Dermis microvascular lymphatic vessel endothelial cell (primary cell): ENCODE measurements at regions not wholly inside any gene's neighbourhood (a gene's known extent, or its start where the extent isn't known, plus 50 kb on each side); places are given as distances from the start of the nearest gene placed in this dataset.
"Not testable (repeated sequence)": the region's sequence is repeated elsewhere in the genome, so short reads cannot be mapped to it uniquely, and the experiment has no call there.

Source experiments
- DNase-seq, 2 donors: peaks; one replicate each; pipeline versions ENCODE4 v3.0.0 to v3.0.0-alpha.2; 2010; ENCODE audit warnings: low read depth in 2 of 2

DNA sequence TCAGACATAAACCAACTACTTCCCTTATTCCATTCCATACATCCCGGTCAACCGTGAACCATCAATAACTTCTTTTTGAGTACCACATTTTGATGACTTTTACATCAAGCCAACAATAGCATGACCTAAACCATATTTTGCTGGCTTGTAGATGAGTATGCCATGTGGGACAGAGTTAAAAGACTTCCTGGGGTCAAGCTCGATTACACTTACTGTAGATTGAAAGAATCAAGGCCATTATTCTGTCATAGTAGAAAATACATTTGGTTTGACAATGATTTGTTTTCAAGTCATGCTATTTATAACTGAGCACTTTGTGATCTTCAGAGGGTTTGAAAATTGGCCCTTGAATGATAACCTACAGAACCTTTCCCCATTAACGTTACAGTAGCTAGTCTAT is 1086.9 kb upstream of the PCDH20 start:
- no peak for DNase-seq

DNA sequence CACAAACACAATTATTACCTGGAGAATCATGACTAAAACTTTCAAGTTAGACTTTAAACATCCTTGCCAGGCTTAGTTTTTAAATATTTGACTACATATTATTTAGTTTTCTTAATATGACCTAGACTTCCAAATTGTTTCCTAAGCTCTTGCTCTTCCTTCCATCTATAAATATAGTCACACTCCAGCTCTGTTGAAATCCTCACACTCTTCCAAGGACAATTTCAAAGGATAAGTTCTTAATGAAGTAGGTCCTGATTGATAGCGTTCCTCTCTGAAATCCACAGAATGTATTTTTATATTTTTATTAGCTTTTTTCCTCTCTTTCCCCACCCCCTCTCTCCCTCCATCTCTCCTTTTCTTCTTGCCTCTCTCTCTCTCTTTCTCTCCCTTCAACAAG is 1074.1 kb upstream of the PCDH20 start:
- no peak for DNase-seq

DNA sequence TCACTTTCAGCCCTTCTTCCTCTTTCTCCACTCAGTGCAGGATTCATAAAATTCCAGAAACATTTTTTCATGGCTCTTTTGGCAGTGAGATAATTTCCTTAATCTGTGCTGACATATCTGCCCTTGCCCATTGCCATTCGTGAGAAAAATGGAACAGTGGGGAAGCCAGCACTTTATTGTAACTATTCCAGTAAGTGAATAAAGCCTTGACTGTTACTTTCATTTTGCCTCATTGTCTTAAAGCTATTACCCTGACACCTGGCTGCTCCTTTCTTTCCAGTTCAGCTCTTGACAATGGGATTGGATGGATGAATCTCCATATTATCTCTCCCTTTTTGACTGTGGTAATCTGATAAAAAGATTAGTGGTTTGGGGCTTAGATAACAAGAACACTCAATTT is 1068.1 kb upstream of the PCDH20 start:
- no peak for DNase-seq

DNA sequence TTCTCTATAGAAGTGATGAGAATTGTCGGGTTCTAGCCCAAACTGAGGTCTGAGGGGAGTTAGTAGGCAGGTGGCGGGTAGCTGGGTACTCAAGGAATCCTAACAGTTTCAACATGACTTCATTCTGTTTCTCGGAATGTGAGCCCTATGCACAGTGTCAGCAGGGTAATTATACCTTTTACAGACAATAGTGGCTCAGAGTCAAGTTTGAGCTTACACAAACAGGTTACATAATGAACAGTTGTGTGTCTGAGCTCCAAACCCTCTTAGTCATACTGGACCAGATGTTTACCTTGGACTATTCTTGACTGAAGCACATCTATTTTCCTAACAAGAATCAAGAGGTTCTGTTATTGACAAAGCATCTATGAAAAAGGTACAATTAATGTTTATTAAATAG is 1066.7 kb upstream of the PCDH20 start:
- no peak for DNase-seq

DNA sequence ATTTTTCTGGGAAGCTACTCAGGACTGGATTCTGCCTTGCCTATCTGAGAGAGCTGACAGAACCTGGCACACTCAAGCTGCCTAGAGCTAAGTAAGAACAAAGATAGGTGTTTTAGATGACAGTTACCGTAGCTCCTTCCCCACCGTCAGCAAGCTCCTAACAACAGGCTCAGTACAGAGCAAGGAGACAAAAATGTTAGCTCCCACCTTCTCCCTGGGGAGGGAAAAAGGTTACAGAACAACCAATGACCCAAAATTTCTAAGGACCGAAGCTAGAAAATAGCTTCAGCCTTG is 1058.2 kb upstream of the PCDH20 start:
- no peak for DNase-seq

DNA sequence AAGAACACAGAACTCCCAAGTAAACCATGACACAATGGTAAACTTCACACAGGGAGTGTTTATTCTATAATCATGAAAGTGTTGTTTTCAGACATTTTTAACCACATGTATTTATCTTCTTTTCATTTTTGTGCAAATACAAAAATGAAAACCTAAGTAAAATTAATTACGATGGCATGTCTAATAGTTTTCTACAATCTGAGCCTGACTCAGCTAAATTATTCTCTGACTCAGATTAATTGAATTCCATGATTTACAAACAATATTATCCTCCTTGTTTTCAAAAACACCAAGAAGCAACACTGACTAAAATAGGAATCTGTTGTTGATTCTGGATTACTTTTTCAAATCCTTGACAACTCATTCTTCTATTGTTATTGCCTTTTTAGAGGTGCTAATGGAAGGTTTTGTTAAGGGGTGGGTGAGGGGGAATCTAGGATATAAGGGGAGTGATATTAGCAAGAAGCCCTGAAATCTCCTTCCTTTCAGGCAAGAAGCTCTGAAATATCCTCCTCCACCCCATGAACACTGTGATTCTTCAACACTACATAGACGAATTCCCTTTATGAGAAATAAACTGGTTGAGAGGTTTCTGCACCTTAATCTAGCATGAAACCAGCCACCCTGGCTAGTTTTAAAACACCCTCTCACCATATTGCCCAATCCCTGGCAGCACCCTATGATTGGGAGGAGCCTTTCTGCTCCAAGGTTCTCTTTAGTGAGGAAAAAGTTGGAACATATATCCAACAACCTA is 1057.7 kb upstream of the PCDH20 start:
- no peak for DNase-seq

DNA sequence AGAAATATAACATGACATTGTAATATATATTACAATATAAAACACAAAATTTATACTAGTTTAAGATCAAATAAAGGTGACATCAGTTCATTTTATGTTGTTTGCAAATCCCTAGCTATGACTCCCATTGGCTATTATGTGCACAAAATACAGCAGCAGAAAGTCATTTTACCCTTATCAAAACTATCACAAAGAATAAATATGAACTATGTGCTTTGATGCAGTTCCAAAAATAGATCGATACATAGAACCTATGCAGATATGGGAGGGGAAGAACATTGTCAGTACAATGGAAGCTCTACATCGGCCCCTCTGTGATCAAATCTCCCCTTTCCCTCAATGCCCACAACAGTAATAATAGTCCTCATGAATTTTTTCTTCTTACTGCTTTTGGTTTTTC is 1038.1 kb upstream of the PCDH20 start:
- no peak for DNase-seq

DNA sequence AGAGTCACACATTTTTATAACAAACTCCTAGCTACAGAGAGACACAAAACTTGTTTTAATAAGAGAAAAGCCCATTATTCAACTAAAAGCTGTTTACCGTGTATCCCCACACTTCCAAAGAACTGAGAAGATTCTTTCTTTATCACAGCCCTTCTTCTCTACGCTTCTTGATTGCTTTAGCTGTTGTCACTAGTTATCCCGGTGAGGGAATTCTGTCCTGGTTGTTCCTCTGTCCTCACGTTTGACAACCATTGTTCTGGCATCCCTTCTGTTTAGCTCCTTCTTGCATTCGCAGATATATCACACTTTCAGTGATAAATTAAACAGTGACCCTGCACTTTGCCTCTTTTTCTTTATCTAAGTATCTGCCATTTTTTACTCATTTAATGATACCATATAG is 1035.1 kb upstream of the PCDH20 start:
- no peak for DNase-seq

DNA sequence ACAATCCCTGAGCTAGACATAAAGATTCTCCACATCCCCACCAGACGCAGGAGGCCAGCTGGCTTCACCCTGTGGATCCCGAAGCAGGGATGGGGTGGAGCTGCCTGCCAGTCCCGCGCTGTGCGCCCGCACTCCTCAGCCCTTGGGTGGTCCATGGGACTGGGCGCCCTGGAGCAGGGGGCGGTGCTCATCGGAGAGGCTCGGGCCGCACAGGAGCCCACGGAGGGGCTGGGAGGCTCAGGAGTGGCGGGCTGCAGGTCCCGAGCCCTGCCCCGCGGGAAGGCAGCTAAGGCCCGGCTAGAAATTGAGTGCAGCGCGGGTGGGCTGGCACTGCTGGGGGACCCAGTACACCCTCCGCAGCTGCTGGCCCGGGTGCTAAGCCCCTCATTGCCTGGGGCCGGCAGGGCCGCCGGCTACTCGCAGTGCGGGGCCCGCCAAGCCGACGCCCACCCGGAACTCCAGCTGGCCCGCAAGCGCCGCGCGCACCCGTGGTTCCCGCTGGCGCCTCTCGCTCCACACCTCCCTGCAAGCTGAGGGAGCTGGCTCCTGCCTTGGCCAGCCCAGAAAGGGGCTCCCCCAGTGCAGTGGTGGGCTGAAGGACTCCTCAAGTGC is 1032.2 kb upstream of the PCDH20 start:
- DNase-seq: not testable (repeated sequence)

DNA sequence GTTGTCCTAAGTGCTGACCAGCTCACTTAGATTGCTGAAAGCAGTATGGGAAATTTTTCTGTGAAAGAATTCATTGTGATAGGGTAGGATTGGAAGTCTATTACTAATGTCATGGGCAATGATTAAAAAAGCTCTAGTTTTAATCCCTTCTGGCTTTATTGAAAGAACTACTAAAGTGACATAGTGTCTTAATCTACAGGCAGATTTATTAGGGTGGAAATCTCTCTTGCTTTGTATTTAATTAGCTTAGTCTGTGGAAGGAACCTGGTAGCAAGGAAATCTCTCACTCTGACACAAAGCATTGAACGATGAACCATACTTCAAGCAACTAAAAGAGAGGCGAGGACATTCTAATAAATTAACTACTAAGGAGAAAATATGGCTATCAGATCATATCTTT is 1029.2 kb upstream of the PCDH20 start:
- no peak for DNase-seq

DNA sequence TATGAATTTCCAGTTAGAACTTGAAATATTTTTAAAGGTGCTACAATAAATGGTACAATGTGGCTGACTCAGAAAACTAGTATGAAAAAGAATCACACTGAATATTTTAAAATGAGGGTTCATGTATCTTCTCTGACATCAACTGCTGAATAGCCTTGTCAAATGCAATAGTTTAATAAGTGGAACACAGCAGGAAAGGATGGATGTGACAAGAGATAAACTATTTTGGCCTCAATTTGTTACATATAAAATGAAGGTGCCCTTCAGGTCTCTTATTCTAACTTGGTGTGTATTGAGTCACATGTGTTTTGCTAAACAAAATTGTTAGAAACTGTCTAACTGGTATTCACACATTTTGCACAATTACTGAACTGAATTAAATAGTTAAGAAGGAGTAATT is 1018.4 kb upstream of the PCDH20 start:
- DNase-seq: no peak

DNA sequence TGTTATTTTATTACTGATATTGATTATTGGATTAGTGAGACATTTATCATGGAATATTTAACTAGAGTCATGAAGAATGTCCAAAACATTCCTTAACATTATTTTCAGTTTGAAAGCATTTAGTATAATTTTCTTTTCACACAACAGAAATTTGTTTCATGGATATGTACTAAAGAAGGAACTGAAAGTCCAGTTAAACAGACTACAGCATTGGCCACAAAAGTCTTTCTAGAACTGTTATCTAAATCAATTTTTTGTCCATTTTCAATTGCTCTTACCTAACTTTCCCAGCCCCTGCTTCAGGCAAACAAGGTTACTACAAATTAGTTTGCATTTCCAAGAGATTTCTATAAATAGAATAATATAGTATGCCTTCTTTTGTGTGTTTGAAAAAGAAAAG is 1018.0 kb upstream of the PCDH20 start:
- DNase-seq: no peak

DNA sequence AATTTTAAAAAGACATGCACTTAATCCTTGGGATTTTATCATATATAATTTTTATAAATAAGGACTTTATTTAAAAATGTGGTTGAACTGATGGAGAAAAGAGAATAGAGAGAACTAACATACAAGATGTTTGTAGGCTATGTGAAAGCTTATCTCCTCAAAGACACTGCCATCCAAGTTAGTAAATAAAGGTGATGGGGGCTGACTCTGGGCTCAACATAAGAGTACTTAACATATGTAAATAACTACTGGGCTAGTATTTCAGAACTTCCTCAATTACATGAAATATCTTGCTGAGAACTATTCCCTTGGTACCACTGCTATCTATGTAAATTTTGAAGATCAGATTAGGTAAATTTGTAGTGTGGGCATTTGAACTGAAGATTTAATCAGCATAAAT is 1017.3 kb upstream of the PCDH20 start:
- DNase-seq: no peak

DNA sequence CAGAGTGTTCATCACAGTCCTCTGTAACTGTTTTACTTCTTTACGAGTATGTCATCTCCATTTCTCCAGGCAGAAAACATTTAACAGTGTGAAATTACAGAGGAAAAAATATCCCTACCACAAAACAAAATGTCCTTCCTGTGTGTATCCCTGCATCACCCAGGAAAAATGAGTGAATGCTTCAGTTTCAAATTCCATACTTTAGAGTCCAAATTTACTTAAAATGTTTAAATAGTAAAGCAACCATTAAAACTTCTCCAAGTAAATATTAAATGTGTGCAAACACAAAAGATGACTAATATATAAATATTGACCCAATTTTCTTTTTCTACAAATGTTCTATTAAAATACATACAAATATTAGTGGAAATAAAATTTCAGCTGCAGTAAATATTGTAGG is 1016.6 kb upstream of the PCDH20 start:
- DNase-seq: no peak

DNA sequence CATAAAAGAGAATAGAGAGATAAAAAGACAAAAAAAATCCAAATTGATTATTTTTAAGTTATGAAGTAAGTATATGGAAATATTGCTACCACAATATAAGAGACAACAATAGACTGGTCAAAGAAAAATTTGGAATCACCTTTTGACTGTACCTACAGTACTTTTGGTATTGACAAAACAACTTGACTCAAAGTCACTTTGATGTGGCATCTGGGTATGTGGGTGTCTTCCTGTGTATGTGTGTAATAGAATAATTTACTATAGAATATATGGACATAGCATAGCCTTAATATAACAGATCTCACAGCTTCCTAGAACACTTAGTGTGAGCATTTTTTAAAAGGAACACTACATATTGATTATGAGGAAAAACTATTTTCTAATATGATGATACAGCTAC is 1016.2 kb upstream of the PCDH20 start:
- DNase-seq: no peak

DNA sequence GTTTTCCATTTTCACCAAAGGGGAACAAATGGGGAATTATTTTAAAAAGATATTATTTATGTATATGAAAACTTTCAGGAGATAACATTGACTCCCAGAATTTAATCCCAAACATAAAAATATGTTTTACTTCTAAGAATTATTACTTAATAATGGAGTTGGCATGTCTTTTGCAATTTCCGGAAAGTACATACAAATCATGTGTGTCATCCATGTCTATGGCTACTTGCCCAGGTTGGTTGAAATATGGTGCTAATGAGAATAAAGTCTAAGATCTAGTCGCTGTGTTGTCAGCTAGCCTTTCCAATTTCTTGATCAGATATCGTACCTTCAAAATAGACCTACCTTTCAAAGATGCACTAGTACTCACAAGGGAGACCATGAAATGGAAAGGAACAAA is 1003.2 kb upstream of the PCDH20 start:
- no peak for DNase-seq

DNA sequence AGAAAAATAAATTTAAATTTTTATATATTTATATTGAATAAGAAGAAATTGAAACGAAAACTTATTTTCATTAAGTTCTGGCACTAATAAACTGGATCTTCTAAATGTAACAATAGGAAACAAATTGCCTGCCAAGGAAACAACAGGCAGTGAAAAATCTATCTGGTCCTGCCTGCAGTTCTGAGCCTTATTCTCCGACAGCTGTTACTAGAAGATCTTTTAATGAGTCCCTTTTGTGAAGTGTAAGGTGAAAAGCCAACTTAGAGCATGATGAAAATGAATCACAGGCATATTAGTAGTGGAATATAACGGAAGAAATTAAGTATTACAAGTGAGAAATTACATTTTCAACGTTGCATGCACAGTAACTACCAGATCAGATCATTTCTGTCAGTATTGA is 1002.7 kb upstream of the PCDH20 start:
- DNase-seq: no peak

DNA sequence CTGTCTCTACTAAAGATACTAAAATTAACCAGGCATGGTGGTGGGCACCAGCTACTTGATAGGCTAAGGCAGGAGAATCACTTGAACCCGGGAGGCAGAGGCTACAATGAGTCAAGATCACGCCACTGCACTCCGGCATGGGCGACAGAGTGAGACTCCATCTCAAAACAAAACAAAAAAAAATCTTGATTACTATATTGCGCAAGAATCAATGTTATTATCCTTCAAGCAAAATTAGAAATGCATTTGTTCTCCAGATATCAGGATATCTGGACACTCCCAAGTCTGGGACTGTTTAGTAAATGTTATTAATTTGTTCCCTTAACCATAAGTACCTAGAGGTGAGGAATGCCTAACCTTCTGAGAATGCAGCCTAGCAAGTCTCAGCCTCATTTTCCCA is 992.2 kb upstream of the PCDH20 start:
- DNase-seq: no peak

DNA sequence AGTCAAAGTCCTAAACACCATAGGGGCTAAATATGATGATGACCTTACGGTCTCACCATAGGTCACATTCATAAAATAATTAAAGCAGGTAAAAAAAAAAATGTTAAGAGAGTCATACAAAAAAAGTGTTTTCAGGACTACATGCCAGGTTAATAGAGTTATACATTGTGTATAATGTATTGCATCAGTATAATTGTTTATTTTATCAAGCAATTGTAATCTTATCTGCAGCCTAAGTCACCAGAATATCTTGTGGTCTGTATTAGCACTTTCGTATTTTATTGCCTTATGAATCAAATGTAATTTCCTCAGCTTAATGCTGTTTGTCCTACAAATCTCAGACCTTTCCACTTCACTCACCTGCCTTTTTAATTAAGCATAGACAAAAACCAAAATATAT is 972.9 kb upstream of the PCDH20 start:
- no peak for DNase-seq

DNA sequence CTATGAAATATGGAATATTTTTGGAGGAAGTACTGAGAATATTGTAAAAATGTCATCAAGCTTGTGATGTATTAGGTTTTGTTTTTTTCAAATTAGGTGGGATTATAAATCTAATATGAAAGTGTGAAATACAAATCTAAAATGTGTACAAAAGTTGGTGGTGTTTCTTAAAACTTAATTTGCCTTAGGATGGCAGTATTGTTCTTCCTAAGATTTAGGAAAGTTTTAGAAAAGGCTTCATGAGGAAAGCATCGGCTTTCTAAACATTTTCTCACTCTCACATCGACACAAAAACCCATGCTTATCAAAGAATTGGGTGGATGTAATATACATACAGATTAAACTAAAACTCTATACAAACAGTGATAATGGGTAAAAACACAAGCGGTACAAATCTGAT is 972.0 kb upstream of the PCDH20 start:
- no peak for DNase-seq

DNA sequence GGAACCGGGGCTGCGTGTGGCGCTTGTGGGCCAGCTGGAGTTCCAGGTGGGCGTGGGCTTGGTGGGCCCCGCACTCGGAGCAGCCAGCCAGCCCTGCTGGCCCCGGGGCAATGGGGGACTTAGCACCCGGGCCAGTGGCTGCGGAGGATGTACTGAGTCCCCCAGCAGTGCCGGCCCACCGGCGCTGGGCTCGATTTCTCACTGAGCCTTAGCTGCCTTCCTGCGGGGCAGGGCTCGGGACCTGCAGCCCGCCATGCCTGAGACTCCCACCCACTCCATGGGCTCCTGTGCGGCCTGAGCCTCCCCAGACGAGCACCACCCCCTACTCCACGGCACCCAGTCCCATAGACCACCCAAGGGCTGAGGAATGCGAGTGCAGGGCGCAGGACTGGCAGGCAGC is 963.6 kb upstream of the PCDH20 start:
- not testable (repeated sequence) for DNase-seq

DNA sequence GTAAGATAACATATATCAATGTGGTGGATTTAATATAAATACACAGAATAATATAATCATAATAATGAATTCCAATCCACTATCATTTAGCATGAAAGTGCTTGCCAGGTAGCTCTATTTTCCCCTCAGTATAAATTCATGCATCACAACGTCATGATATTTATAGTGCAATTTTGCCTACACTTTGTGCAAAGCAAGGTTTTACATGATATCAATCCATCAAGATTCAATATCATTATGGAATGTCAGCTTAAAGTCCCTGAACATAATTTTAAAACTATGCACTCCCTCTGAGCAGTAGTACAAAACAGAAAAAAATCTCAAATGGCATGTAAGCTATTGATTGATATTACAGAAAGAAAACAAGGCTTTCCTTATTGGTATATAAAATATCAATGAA is 962.2 kb upstream of the PCDH20 start:
- DNase-seq: no peak

DNA sequence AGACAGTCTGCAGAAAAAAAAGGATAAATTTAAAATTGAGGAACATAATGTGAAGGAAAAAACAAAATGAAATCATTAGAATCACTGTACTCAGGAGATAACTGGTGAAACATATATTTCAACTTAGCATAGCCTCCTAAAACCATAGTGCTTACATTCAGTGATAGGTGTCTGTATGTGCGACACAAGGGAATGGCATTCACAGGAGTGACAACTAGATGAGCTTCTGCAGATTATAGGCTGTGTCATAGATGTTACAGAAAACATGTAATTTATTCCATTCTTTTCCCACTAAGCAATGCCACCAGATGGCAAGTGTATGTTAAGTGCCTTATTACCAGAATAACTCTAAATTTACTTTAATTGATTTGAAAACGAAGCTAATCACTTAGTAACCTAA is 960.0 kb upstream of the PCDH20 start:
- no peak for DNase-seq

DNA sequence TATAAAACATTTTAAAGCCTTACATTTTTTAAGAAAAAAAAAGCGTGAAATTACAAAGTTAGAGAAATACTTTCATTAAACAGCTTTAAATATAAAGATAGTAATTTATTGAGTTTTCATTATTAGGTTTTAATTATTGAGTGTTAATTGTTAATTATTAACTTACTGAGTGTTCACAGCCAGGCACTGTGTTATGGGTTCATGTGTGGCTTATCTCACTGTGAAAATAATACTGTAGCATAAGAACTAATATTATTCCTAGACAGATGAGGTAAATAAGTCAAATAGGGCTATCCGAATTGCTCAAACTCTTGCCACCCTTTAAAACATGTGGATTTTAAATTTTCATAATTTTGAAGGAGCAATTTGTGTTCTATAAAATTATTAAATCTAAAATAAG is 956.1 kb upstream of the PCDH20 start:
- DNase-seq: no peak
